ENCODE measurements at regions not wholly inside any gene's neighbourhood (a gene's known extent, or its start where the extent isn't known, plus 50 kb on each side); places are given as distances from the start of the nearest gene placed in this dataset.
"Not testable (repeated sequence)": the region's sequence is repeated elsewhere in the genome, so short reads cannot be mapped to it uniquely, and the experiment has no call there.

DNA sequence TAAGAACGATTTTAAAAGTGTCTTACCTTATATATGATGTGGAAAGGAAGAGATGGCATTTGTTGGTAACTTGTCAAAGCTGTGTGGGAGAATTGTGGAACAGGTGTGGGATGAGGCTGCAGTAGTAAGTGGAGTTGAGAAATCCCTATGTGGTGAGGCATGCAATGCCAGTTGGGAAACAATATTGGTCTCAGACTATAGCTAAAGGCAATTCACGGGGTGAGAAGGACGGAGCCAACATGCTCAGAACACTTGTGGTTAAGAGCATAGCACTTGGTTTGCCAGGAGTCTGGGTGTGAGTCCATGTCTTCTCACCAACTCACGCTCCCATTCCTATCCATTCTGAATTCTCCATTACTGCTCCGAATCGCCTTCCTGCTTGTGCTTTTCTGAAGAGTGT, 615.6 kb upstream of the ADAMTS9 start:
- intact Hi-C loops (cut with micrococcal nuclease): no loop called here
- ATAC-seq: no peak

DNA sequence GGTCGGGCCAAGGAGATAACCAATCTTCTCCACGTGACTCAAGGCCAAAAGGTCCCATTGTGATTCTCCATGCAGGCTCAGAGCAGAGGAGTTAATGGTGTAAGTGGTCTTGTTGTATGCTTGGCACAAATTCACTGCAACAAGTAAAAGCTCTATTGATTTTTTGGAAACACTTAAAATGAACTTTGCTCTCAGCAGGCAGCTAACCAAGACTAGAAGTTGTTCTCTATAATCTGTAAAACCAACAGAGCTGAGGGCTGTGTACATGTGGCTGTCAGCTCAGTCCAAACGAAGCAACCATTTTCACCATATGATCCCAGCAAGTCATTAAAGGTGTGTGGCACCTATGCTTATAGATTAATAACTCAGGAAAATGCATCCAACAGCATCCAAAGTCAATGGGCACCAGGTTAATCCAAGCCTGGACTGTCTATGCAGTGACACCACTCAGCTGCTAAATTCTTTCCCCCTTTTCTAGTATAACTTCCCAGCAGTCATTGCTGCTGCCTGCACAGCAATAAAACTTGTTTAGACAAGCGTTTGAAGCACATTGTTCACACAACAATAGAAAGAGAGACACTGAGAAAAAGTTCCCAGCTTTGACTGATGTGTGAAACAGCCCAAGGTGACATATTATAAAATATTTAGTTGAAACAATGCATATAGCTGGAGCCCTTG, 603.8 kb upstream of the ADAMTS9 start:
- DNase-seq (no peak), ATAC-seq (no peak)
- intact Hi-C loops (cut with micrococcal nuclease): no loop called here

More for the DNA sequence above, 615.6 kb upstream of the ADAMTS9 start:
- no peak for DNase-seq

DNA sequence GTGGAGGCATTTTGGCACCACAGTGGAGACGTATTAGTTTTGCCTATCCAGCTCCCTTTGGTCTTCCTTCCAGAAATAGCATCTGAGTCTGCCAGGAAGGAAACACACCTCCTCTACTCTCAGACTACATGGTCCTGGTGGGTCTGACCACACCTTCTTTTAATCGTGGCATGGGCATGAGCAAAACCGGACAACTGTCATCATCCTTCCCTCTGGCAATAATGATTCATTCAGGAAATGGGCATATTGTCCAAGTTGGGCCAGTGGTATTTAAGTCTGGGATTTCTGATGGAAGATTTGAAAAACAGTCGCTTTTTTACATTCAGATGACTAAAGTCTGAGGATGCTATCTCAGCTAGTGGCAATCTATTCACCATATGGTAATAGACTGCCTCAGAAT, 601.0 kb upstream of the ADAMTS9 start:
- ATAC-seq: no peak
- intact Hi-C loops (cut with micrococcal nuclease): no loop called here
- no peak for DNase-seq

DNA sequence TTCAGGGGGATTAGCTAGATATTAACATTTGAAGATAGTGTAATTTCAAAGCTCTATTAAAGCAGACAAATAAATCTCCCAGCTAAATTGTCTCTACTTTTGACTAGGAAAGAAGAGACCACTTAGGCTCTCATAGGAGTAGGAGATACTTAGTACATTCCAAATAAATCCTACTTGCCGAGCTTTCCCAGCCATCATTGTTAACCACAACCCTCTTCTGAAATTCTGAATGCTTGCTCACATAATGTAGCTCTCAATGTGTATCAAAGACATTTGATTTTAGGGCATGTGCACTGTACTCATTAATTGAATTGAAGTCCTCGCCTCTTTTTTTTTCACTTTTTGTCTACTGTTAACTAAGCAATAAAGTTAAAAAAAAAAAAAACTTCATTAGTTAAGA, 598.2 kb upstream of the ADAMTS9 start:
- DNase-seq (no peak), ATAC-seq (no peak)
- intact Hi-C loops (cut with micrococcal nuclease): no loop called here

DNA sequence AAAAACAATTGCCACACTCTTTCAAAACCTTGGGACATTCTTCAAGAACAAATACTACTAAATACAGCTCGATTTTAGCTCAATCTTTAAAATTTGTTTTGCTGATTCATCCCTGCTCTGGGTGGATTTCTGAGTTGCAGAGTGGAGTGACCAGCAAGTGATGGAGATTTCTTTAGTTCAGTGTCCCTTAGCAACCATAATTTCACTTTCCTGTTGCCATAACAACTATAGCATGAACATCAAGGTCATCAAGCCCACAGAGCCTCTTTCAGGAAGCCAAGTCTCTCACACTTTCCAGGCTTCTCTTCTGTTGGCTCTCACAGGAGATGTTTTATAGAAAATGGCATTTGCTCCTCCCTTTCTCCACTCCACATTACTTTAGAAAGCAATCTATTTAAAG, 597.2 kb upstream of the ADAMTS9 start:
- intact Hi-C loops (cut with micrococcal nuclease): no loop called here
- DNase-seq (no peak), ATAC-seq (no peak)

DNA sequence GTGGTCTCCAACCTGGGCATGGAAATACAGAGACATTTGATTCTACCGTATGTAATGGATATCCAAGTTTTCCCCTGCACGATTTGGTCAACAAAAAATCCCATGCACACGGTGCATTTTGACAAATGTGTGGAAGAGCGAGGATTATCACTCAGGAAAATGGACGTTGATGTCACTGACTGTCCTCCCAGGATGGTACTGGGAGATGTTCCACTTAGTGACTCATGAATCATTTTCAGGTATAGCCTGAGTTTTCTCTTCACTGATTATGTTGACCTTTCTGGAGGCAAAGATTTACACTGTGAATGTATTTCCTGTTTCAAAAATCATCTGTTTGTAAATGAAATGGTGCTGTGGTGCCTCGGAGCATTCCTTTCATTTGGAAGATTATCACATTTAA, 596.7 kb upstream of the ADAMTS9 start:
- ATAC-seq: no peak
- intact Hi-C loops (cut with micrococcal nuclease): no loop called here
- DNase-seq: no peak

DNA sequence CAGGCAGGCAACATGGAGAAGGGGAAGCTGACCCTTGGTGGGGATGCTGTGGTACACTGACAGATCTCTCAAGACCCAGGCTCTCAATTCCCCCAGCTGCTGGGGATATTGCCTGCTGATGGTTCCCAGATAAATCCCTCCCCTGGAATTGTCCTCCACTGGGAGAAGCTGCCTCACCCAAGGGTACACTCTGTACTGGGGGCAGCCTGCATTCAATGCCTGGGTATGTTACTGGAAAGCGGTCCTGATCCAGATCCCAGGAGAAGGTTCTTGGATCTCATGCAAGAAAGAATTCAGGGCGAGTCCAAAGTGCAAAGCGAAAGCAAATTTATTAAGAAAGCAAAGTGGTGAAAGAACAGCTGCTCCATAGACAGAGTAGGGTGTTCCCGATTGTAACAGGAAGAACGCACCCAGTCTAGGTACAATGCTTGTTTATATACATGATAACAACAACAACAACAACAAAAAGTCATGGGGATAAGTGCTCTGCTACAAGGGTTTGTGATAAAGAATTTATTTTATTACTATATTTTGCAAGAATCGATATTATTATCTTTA, 591.5 kb upstream of the ADAMTS9 start:
- ATAC-seq (peak; percentile 36), DNase-seq (no peak)
- intact Hi-C loops (cut with micrococcal nuclease): no loop called here

DNA sequence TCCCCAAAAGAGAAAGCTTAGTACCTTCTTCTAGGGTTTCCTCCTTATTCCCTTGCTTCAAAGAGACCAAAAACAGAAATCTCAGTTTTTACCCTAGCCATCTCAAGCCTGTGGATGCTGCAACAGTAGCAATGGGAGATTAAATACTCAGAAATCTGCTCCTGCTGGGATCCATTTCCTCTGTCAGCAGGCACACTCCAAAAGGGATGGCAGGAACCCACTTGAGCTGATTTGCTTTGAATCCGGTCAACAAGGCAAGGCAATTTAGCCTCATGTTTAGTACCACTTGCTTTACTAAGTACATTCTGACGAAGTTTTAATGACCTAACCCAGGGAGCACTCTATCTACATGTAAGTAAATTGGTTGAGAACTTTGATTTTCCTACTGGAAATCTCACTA, 590.0 kb upstream of the ADAMTS9 start:
- DNase-seq (no peak), ATAC-seq (no peak)
- intact Hi-C loops (cut with micrococcal nuclease): no loop called here

DNA sequence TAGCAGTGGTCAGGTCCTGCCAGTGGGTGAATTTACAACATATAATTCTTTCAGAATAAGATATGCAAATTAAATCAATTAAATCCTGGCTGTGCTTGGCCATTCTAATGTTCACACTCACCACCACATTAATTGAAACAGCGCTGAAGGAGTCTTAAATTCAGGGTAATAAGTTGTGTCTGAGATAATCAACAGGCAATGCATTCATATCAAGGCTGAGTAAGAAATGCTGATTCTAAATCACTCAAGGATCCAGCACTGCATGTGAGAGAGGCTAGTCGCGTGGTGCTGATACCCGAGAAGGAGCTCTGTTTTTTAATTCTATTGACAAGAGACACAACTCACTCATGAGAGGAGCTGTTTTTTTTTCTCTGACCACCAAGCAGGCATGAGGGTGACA, 588.8 kb upstream of the ADAMTS9 start:
- intact Hi-C loops (cut with micrococcal nuclease): no loop called here
- DNase-seq (no peak), ATAC-seq (no peak)

DNA sequence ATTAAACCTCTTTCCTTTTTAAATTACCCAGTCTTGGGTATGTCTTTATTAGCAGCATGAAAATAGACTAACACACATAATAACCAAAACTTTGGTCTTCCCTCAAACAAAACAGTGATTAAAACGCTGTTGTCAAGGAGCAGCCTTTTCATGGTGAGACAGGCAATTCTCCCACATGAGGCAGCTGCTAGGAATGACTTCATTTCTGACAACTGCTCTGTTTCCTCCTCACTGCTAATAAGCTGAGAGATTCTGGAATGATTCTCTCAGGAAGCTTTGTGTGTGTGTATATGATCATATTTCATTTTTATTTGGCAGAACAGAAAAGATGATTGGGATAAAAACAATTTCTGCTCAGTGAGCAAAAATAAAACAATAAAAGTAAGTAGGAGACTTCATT, 580.6 kb upstream of the ADAMTS9 start:
- intact Hi-C loops (cut with micrococcal nuclease): no loop called here
- no peak for ATAC-seq
- no peak for DNase-seq

DNA sequence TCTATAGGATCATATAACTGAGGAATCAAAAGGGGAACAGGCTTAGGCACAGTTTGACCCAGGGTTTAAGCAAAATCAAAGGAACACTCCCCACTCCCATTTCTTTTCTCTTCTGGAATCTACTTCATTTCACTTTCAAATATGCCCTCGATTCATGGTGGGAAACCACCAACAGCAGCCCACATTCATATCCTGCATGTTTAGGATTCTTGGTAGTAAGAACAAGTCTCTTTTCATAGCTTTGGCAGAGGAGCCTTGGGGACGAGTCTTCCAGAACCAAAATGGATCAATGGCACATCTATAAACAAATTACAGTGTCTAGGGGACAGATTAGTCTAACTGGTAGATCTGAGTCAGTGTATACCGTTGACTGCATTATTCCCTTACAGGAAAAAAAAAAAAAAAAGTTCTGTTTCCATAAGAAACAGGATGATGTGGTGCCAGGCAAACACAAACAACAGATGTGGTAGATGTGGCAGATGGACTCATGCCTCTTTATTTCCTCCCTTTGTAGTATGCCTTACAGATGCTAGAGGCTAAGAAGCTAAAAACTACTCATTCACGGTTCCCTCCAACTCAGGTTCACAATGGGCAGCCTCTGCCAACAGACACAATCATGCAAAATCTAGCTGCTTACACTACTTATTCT, 578.3 kb upstream of the ADAMTS9 start:
- ATAC-seq (no peak), DNase-seq (no peak)
- intact Hi-C loops (cut with micrococcal nuclease): no loop called here

DNA sequence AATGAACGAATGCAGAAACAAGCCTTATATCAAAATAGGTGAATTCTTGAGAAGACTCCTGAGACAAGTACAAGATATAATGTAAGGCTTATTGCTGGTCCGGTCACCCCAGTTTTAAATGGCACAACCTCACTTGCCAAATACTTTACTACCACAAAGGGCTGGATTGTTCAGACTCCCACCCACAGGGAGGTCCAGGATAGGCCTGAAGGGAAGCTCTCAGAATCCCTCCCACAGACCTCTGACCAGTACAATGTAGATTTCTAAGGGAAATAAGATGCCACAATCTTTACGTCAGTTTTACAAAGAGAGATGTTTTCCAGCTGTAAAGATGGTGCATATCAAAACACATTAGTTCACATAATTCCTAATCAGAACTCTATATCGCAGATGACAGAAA, 577.7 kb upstream of the ADAMTS9 start:
- DNase-seq: no peak
- ATAC-seq: peak; percentile 19
- intact Hi-C loops (cut with micrococcal nuclease): no loop called here

DNA sequence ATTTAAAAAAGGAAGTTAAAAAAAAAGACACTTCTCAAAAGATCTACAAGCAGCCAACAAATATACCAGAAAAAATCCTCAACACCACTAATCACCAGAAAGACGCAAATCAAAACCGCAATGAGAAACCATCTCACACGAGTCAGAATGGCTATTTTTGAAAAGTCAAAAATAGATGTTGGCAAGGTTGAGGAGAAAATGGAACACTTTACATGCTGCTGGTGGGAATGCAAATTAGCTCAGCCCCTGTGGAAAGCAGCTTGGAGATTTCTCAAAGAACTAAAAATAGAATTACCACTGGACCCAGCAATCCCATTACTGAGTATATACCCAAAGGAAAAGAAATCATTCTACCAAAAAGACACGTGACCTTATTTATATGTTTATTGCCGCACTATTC, 574.7 kb upstream of the ADAMTS9 start:
- DNase-seq (no peak), ATAC-seq (peak; percentile 46)
- intact Hi-C loops (cut with micrococcal nuclease): no loop called here

DNA sequence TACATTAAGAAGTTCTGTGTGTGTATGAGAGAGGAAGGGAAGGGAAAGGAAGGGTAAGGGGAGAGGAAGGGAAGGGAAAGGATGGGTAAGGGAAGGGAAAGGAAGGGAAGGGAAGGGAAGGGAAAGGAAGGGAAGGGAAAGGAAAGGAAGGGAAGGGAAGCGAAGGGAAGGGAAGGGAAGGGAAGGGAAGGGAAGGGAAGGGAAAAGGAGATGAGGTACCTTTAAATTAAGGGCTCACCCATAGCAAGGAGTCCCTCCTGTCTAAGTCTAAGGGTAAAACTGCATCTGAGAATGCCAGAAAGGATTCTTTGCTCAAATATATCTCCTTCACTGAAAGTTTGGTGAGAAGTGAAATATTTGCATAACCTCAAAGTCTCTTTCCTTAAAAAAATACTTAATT, 572.1 kb upstream of the ADAMTS9 start:
- intact Hi-C loops (cut with micrococcal nuclease): no loop called here
- no peak for DNase-seq
- ATAC-seq: no peak

DNA sequence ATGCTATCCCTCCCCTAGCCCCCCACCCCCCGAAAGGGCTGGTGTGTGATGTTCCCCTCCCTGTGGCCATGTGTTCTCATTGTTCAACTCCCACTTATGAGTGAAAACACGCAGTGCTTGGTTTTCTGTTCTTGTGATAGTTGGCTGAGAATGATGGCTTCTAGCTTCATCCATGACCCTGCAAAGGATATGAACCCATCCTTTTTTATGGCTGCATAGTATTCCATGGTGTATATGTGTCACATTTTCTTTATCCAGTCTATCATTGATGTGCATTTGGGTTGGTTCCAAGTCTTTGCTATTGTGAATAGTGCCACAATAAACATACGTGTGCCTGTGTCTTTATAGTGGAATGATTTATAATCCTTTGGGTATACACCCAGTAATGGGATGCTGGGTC, 565.1 kb upstream of the ADAMTS9 start:
- ATAC-seq; DNase-seq; intact Hi-C loops (cut with micrococcal nuclease): not testable (repeated sequence)

DNA sequence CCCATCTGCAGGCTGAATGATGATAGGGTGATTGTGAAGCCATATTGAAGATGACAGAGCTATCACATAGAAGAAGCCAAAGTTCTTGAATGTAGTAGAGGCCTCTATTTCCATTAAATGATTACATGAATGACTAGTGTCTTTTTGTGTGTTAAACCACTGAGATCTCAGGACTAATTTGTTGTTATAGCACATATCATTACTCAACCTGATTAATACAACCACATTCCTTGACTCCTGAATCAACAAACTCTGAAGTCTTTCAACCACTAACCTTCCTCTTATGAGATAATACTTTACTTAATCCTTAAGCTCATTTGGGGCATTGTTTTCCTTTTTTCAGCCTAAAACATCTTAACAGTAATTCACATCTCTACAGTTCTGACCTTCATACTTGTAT, 564.5 kb upstream of the ADAMTS9 start:
- ATAC-seq: no peak
- intact Hi-C loops (cut with micrococcal nuclease): no loop called here

DNA sequence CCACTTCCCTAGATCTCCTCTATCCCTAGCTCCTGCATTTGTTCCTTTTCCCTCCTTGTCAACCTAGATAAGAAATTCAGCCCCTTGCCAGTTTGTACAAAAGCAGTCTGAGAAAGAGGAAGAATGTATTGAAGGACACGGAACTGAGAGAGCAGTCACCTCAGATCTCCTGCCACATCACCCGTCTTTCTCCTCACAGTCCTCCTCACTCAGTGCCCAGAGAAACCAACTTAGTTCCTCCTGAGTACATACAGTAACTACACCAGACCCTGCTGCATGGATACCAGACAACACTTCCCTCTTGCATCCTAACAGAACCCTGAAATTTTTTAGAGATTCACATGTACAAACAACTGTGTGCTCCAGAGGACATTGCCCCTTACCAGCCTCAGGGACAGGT, 563.6 kb upstream of the ADAMTS9 start:
- no peak for DNase-seq
- no peak for ATAC-seq
- intact Hi-C loops (cut with micrococcal nuclease): no loop called here

More for the DNA sequence above, 564.5 kb upstream of the ADAMTS9 start:
- no peak for DNase-seq

DNA sequence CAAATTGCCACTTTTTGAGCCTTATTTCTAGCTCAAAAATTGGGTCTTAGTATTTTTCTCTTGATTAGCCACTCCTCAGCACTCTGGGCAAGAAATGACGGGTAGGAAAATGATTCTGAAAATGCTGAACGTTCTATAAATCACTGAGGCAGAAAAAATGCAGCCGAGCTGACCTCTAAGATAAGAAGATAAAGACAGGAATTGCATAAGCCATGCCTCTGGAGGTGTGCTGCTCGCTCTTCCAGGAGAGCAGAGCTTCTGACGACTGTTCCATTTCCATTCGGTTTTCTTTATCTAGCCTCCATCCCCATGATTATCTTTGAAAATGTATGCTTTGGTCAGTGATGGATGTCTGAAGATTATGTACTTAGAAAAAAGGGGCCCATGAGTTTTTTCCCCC, 558.8 kb upstream of the ADAMTS9 start:
- intact Hi-C loops (cut with micrococcal nuclease): loop anchor here (10.0 kb wide), 1 partner anchor 712 kb away; no protein-coding TSS in a partner anchor
- ATAC-seq: no peak
- no peak for DNase-seq

DNA sequence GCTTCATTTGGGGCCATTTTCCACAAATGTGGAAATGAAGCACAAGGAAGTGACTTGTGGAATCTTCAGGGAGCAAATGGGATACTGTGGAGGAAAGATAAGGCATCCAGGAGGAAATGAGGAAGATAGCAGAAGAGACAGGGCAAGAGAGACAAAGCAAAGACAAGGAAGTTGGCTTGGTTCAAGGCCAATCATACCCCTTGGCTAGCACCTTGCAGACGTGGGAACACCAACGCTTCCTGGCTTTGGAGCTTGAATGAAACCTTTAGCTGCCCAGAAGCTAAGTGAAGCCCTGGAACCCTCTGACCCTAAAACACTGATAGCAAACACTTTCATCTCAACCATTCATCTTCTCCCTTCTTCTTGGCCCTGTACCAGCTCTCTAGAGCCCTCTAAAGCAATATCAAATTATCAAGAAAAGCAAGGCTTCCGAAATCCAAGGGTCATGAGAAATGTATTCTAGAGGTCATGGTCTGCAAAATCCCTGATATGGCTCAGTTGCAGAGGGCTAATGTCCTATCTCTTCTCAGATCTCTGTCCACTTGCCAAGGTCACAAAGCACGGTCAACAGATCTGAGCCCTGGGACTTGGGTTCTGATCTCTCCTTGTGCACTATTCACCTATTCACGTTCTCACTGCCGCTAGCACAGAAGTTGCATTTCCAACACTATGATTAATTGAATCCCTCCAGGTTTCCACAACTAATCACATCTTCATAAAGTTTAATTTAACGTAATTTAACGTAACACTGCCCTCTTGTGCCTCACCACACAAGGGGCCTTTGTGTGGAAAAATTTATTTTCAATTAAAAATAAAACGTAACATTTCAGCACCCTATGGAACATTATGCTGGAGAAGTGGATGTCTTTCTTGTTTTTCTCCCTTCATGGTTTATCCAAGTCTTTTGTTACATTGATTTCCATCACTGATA, 557.6 kb upstream of the ADAMTS9 start:
- intact Hi-C loops (cut with micrococcal nuclease): loop anchor here (10.0 kb wide), 1 partner anchor 711 kb away; no protein-coding TSS in a partner anchor
- ATAC-seq: no peak
- DNase-seq: no peak

DNA sequence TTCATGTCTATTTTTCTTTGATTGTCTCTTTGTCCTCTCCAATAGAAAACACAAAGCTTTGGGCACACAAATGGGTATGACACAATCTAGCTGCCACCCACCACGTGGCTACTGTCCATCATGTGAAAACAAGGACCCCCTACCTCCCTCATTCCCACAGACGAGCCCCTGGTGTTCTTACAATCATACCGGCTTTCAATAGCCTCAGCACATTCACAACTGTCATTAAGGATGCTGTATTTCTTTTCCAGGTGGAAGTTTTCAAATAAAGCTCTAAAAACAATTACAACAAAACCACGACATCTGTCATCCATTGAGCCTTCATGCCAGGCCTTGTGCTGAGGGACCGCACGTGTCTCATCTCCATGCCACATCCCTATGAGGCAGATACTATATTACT, 552.6 kb upstream of the ADAMTS9 start:
- ATAC-seq (no peak), DNase-seq (no peak)
- intact Hi-C loops (cut with micrococcal nuclease): loop anchor here (10.0 kb wide), 1 partner anchor 706 kb away; no protein-coding TSS in a partner anchor
